Mesothelial cell of epicardium (in vitro differentiated cells): ENCODE measurements at regions not wholly inside any gene's neighbourhood (a gene's known extent, or its start where the extent isn't known, plus 50 kb on each side); places are given as distances from the start of the nearest gene placed in this dataset.
"Not testable (repeated sequence)": the region's sequence is repeated elsewhere in the genome, so short reads cannot be mapped to it uniquely, and the experiment has no call there.

Experiments used
- DNase-seq, 2 experiments: peaks; one replicate each; pipeline ENCODE4 v3.0.0; 2021; ENCODE audit warnings: low spot score in 2 of 2; ENCODE audit not compliant: unreplicated experiment in 2 of 2
- H3K27ac Mint-ChIP-seq: 2 replicates; pipeline ENCODE4 v1.8.0; 2021; ENCODE audit warnings: mixed read lengths
- H3K27me3 Mint-ChIP-seq: 2 replicates; pipeline ENCODE4 v1.8.0; 2021; ENCODE audit warnings: low read depth, mixed read lengths
- H3K36me3 Mint-ChIP-seq: 2 replicates; pipeline ENCODE4 v1.8.0; 2021; ENCODE audit warnings: mixed read lengths
- H3K4me1 Mint-ChIP-seq: 2 replicates; pipeline ENCODE4 v1.8.0; 2021; ENCODE audit warnings: mixed read lengths
- H3K4me3 Mint-ChIP-seq: 2 replicates; pipeline ENCODE4 v1.8.0; 2021; ENCODE audit warnings: mild to moderate bottlenecking, moderate library complexity, mixed read lengths
- H3K9me3 Mint-ChIP-seq: 2 replicates; pipeline ENCODE4 v1.8.0; 2021; ENCODE audit warnings: mixed read lengths
- CTCF ChIP-seq: fragments of 200-600 bp; sonication (generic); IDR thresholded peaks from one replicate; pipeline ENCODE4 v1.5.0; 2021; ENCODE audit warnings: antibody characterized with exemption; ENCODE audit not compliant: unreplicated experiment

- Mint-ChIP-seq H3K27me3 (no peaks in the 10 kb centered on the region), H3K36me3 (no peaks in the 10 kb centered on the region), H3K4me1 (peaks cover 33% of the 10 kb centered on the region), H3K27ac (no peak overlapping the region), H3K9me3 (no peaks in the 10 kb centered on the region), H3K4me3 (no peak overlapping the region)
- no peak for DNase-seq
- no peak for TF ChIP-seq CTCF
These were observed 279.0 kb downstream of the SPRY1 start for GRCh38 chr4:123675567-123675966.

DNA sequence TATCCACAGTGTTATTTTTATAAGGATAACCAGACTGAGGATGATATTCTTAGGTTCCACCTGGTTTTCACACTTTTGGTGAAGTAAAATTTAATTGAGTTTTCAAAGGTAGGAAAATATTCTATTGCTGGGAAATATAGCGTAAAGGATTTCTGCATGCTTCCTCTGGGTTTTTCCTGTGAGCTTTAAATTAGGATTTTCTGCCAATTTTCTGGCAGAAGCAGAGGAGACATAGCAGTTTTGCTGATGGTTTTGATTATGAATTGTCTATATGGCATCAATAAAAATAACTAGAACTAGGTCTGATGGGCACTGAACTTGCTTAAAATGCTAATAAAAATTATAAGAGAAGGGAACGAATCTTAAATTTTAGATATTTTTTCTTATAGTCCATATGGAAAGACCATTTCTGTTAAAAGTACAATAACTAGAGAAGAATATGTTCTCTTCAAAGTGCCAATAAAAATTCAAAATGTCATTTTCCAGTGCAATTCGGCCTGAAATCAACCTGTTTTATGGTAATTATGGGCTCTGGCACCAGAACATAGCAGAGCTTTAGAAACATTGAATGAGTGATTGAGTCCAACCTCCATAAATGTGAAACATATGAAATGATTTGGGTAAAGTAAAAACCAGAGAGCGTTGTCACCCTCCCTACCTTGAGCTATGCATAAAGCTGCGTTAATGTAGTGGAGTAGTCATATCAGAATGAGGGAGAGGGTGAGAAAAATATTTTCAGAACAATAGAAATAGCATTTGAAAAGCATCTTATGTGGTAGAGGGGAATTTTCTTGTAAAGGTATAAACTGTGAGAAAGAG is 279.7 kb downstream of the SPRY1 start:
- Mint-ChIP-seq H3K4me3 (no peak overlapping the region), H3K9me3 (no peaks in the 10 kb centered on the region), H3K27ac (no peak overlapping the region), H3K27me3 (no peaks in the 10 kb centered on the region), H3K36me3 (no peaks in the 10 kb centered on the region), H3K4me1 (peaks cover 33% of the 10 kb centered on the region)
- no peak for TF ChIP-seq CTCF
- no peak for DNase-seq

DNA sequence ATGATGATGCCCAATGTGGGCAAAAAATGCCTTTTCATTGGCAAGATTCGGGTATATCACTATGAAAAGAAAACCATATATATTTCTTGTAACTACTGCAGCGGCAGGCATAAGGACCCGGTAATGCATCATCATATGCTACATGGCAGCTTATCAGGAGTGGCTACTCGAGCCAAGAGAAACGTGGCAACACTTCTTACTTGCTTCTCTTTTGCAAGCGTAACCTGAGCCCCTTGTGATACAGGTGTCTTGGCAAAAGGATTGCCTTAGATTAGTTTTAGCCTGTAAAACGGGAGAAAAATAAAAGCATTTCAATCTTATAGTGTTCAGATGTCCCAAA is 280.3 kb downstream of the SPRY1 start:
- Mint-ChIP-seq H3K27ac (no peak overlapping the region), H3K4me3 (no peak overlapping the region), H3K27me3 (no peaks in the 10 kb centered on the region), H3K9me3 (no peaks in the 10 kb centered on the region), H3K4me1 (peaks cover 33% of the 10 kb centered on the region), H3K36me3 (no peaks in the 10 kb centered on the region)
- no peak for TF ChIP-seq CTCF
- DNase-seq: no peak

- Mint-ChIP-seq H3K27me3 (no peaks in the 10 kb centered on the region), H3K27ac (no peak overlapping the region), H3K4me1 (peaks cover 2% of the 10 kb centered on the region), H3K4me3 (no peak overlapping the region), H3K36me3 (peaks cover 15% of the 10 kb centered on the region), H3K9me3 (peaks cover 17% of the 10 kb centered on the region)
- DNase-seq: no peak
- no peak for TF ChIP-seq CTCF
These were observed 286.3 kb downstream of the SPRY1 start for GRCh38 chr4:123682931-123683330.

DNA sequence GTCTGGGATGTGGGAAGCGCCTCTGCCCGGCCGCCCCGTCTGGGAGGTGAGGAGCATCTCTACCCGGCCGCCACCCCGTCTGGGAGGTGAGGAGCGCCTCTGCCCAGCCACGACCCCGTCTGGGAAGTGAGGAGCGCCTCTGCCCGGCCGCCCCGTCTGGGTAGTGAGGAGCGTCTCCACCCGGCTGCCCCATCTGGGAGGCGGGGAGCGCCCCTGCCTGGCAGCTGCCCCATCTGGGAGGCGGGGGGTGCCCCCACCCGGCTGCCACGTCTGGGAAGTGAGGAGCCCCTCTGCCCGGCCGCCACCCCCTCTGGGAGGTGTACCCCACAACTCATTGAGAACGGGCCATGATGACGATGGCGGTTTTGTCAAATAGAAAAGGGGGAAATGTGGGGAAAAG is 288.3 kb downstream of the SPRY1 start:
- H3K36me3 Mint-ChIP-seq: peaks cover 19% of the 10 kb centered on the region
- not testable (repeated sequence) for H3K27me3 Mint-ChIP-seq, DNase-seq, H3K27ac Mint-ChIP-seq, H3K4me3 Mint-ChIP-seq, H3K4me1 Mint-ChIP-seq
- peaks cover 30% of the 10 kb centered on the region for H3K9me3 Mint-ChIP-seq

- H3K9me3 Mint-ChIP-seq, H3K4me3 Mint-ChIP-seq, H3K27ac Mint-ChIP-seq, DNase-seq, H3K27me3 Mint-ChIP-seq, H3K36me3 Mint-ChIP-seq: not testable (repeated sequence)
- peaks cover 10% of the 10 kb centered on the region for H3K4me1 Mint-ChIP-seq
These were observed 298.9 kb downstream of the SPRY1 start for GRCh38 chr4:123695531-123695930.

DNA sequence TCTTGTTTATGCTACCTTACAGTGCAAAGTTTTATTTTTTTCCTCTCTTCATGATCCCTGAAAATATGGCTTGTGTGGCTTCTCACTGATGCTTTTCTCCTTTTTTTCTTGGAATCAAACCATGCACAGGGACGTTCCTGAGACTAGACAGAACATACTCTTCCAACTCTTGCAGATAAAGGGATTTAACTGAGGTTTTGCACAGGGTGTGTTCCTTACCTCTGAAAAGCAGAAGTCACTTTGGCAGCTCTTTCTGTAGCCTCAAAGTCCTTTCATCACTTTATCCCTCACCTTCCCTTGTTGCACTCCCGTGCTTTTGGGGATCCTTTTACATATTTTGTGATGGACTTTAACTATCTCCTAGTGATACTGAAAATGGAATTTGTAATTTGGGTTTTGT is 300.1 kb downstream of the SPRY1 start:
- no peaks in the 10 kb centered on the region for H3K27me3 Mint-ChIP-seq
- H3K9me3 Mint-ChIP-seq: peaks cover 4% of the 10 kb centered on the region

More for the DNA sequence above, 300.1 kb downstream of the SPRY1 start:
- TF ChIP-seq CTCF: no peak
- H3K36me3 Mint-ChIP-seq: peaks cover 3% of the 10 kb centered on the region
- no peak overlapping the region for H3K27ac Mint-ChIP-seq
- no peak for DNase-seq
- H3K4me1 Mint-ChIP-seq: peaks cover 22% of the 10 kb centered on the region
- no peak overlapping the region for H3K4me3 Mint-ChIP-seq
